H1 (cell line): ENCODE measurements at regions not wholly inside any gene's neighbourhood (a gene's known extent, or its start where the extent isn't known, plus 50 kb on each side); places are given as distances from the start of the nearest gene placed in this dataset.

Experiments used
- CTCF ChIA-PET: fragments of 300-600 bp; sonication (Branson Sonifier 250); formaldehyde crosslinking; loops from one replicate; lab custom pipeline; 2021; ENCODE audit not compliant: partially characterized antibody; lab: Charles Lee
- POLR2A ChIA-PET: fragments of 300-600 bp; sonication (Branson Sonifier 250); formaldehyde crosslinking; loops from one replicate; lab custom pipeline; 2021; ENCODE audit warnings: inconsistent platforms; ENCODE audit not compliant: partially characterized antibody; lab: Charles Lee
- DNase-seq, 2 experiments: peaks; one replicate each; pipeline versions ENCODE4 v3.0.0 to v3.0.0-alpha.2; 2010 to 2022; ENCODE audit warnings: low spot score in 2 of 2, low read depth in 1 of 2, mixed read lengths in 1 of 2
- FAIRE-seq: peaks from 2 replicates; lab custom pipeline; 2011; peaks lifted over from hg19 to GRCh38; lab: Jason Lieb, UNC
- H2AFZ ChIP-seq: 2 replicates; pipeline ENCODE4 v1.8.1; 2012; ENCODE audit warnings: low read length, inconsistent platforms
- H2AK5ac ChIP-seq: 2 replicates; pipeline ENCODE4 v1.6.1; 2013; ENCODE audit warnings: low read depth, low read length
- H2BK120ac ChIP-seq: replicated peaks from 2 replicates; pipeline ENCODE3; 2013; ENCODE audit warnings: low read depth, low read length, inconsistent platforms
- H2BK12ac ChIP-seq: 2 replicates; pipeline ENCODE4 v1.6.1; 2013; ENCODE audit warnings: low read depth, low read length
- H2BK15ac ChIP-seq: 2 replicates; pipeline ENCODE4 v1.6.1; 2013; ENCODE audit warnings: low read length
- H2BK20ac ChIP-seq: 2 replicates; pipeline ENCODE4 v1.6.1; 2013; ENCODE audit warnings: low read length
- H2BK5ac ChIP-seq: 2 replicates; pipeline ENCODE4 v1.6.1; 2013; ENCODE audit warnings: low read depth, low read length
- H3K14ac ChIP-seq: 2 replicates; pipeline ENCODE4 v1.6.1; 2013; ENCODE audit warnings: inconsistent platforms; ENCODE audit not compliant: insufficient read length
- H3K18ac ChIP-seq: 2 replicates; pipeline ENCODE4 v1.6.1; 2013; ENCODE audit warnings: low read length; ENCODE audit errors: extremely low read depth
- H3K23ac ChIP-seq: 2 replicates; pipeline ENCODE4 v1.6.1; 2013; ENCODE audit warnings: inconsistent platforms; ENCODE audit not compliant: insufficient read length
- H3K23me2 ChIP-seq: 2 replicates; pipeline ENCODE4 v1.6.1; 2013; ENCODE audit warnings: low read depth, low read length
- H3K27ac ChIP-seq: 2 replicates; pipeline ENCODE4 v1.6.1; 2011; ENCODE audit warnings: low read depth, low read length, inconsistent platforms
- H3K27me3 ChIP-seq, 4 experiments: replicated peaks in 1 of 4; 1 replicate in 1 of 4; 2 replicates in 3 of 4; pipeline versions ENCODE4 v1.6.1 to v1.8.1; 2011 to 2013; ENCODE audit warnings: low read length in 3 of 4, mild to moderate bottlenecking in 3 of 4, inconsistent platforms in 2 of 4, mixed read lengths in 2 of 4, moderate library complexity in 1 of 4; ENCODE audit not compliant: control insufficient read depth in 3 of 4, insufficient read depth in 3 of 4; ENCODE audit errors: extremely low read depth in 1 of 4
- H3K36me3 ChIP-seq, 4 experiments: 2 replicates each; pipeline versions ENCODE4 v1.6.1 to v1.8.1; 2011 to 2013; ENCODE audit warnings: mild to moderate bottlenecking in 4 of 4, low read length in 3 of 4, moderate library complexity in 2 of 4, control low read depth in 1 of 4, inconsistent platforms in 1 of 4; ENCODE audit not compliant: insufficient read depth in 4 of 4, control insufficient read depth in 2 of 4
- H3K4ac ChIP-seq: replicated peaks from 2 replicates; pipeline ENCODE3; 2013; ENCODE audit warnings: low read length, low read depth, mixed read lengths, inconsistent platforms; ENCODE audit not compliant: insufficient read length
- H3K4me1 ChIP-seq, 4 experiments: replicated peaks in 1 of 4; 1 replicate in 1 of 4; 2 replicates in 3 of 4; pipeline versions ENCODE4 v1.6.1 to v1.8.1; 2011 to 2013; ENCODE audit warnings: low read length in 3 of 4, inconsistent platforms in 2 of 4, mixed read lengths in 1 of 4; ENCODE audit not compliant: insufficient read depth in 4 of 4, control insufficient read depth in 3 of 4
- H3K4me2 ChIP-seq, 2 experiments: 2 replicates each; pipeline versions ENCODE4 v1.6.1 to v1.8.1; 2011 to 2013; ENCODE audit warnings: low read depth in 2 of 2, low read length in 2 of 2, control low read depth in 1 of 2, inconsistent platforms in 1 of 2, mild to moderate bottlenecking in 1 of 2; ENCODE audit not compliant: insufficient read depth in 1 of 2
- H3K4me3 ChIP-seq, 4 experiments: fragments of 200-600, 300-600 bp in 1 of 4; sonication (generic), shearing (Covaris generic), sonication (Bioruptor Twin) in 1 of 4; 2 replicates each; pipeline versions ENCODE4 v1.5.1 to v1.8.1; 2011 to 2016; ENCODE audit warnings: low read length in 4 of 4, low read depth in 3 of 4, control low read depth in 2 of 4, inconsistent platforms in 2 of 4, mild to moderate bottlenecking in 2 of 4, mixed read lengths in 1 of 4, moderate library complexity in 1 of 4; ENCODE audit not compliant: insufficient read depth in 2 of 4; ENCODE audit errors: extremely low read depth in 1 of 4
- H3K56ac ChIP-seq: replicated peaks from 2 replicates; pipeline ENCODE3; 2013; ENCODE audit warnings: low read depth, mild to moderate bottlenecking, mixed read lengths, low read length, inconsistent platforms; ENCODE audit not compliant: insufficient read length
- H3K79me1 ChIP-seq: 2 replicates; pipeline ENCODE4 v1.6.1; 2013; ENCODE audit warnings: low read depth, low read length, control low read depth
- H3K79me2 ChIP-seq, 2 experiments: 2 replicates each; pipeline versions ENCODE4 v1.6.1 to v1.8.1; 2012 to 2013; ENCODE audit warnings: low read length in 2 of 2, mild to moderate bottlenecking in 2 of 2, inconsistent platforms in 1 of 2; ENCODE audit not compliant: insufficient read depth in 2 of 2, control insufficient read depth in 1 of 2
- H3K9ac ChIP-seq, 4 experiments: replicated peaks in 1 of 4; 1 replicate in 1 of 4; 2 replicates in 3 of 4; pipeline versions ENCODE4 v1.6.1 to v1.8.1; 2011 to 2013; ENCODE audit warnings: low read depth in 3 of 4, low read length in 3 of 4, control low read depth in 2 of 4, mild to moderate bottlenecking in 2 of 4, moderate library complexity in 2 of 4, inconsistent platforms in 1 of 4; ENCODE audit errors: extremely low read depth in 1 of 4
- H3K9me3 ChIP-seq, 2 experiments: 2 replicates each; pipeline versions ENCODE4 v1.6.1 to v1.8.1; 2012 to 2013; ENCODE audit warnings: mild to moderate bottlenecking in 2 of 2, moderate library complexity in 2 of 2, control low read depth in 1 of 2, inconsistent platforms in 1 of 2, low read depth in 1 of 2, low read length in 1 of 2, mixed read lengths in 1 of 2; ENCODE audit not compliant: insufficient read depth in 2 of 2
- H4K20me1 ChIP-seq, 2 experiments: replicated peaks in 1 of 2; 2 replicates each; pipeline versions ENCODE3 to v1.8.1; 2011 to 2013; ENCODE audit warnings: inconsistent platforms in 2 of 2, low read length in 2 of 2, mild to moderate bottlenecking in 1 of 2; ENCODE audit not compliant: insufficient read depth in 2 of 2, control insufficient read depth in 1 of 2
- H4K5ac ChIP-seq: 2 replicates; pipeline ENCODE4 v1.6.1; 2013; ENCODE audit warnings: low read length, low read depth, mixed read lengths, inconsistent platforms; ENCODE audit not compliant: insufficient read length
- H4K8ac ChIP-seq: 2 replicates; pipeline ENCODE4 v1.8.0; 2013; ENCODE audit warnings: mild to moderate bottlenecking, moderate library complexity, low read length, inconsistent platforms; ENCODE audit not compliant: insufficient read depth; ENCODE audit errors: extremely low read depth
- H4K91ac ChIP-seq: replicated peaks from 2 replicates; pipeline ENCODE3; 2013; ENCODE audit warnings: low read length, mixed read lengths, inconsistent platforms; ENCODE audit not compliant: insufficient read length
- BACH1 ChIP-seq: IDR thresholded peaks from 2 replicates; pipeline ENCODE4 v1.6.1; 2012; ENCODE audit warnings: low read length, improper control_type of control experiment
- JUND ChIP-seq: IDR thresholded peaks from 2 replicates; pipeline ENCODE4 v1.6.1; 2011; ENCODE audit warnings: mild to moderate bottlenecking, improper control_type of control experiment, low read length
- KDM1A ChIP-seq: fragments of 200-600, 300-600 bp; sonication (generic); IDR thresholded peaks from 2 replicates; pipeline ENCODE4 v1.7.1; 2016; ENCODE audit warnings: mild to moderate bottlenecking, low read length, borderline replicate concordance
- KDM4A ChIP-seq: IDR thresholded peaks from one replicate; pipeline ENCODE4 v1.7.1; 2012; ENCODE audit warnings: low read depth, mild to moderate bottlenecking, moderate library complexity, low read length, inconsistent platforms; ENCODE audit not compliant: severe bottlenecking
- MAFK ChIP-seq: IDR thresholded peaks from 2 replicates; pipeline ENCODE4 v1.6.1; 2012; ENCODE audit warnings: low read depth, mild to moderate bottlenecking, improper control_type of control experiment, low read length
- NANOG ChIP-seq: IDR thresholded peaks from 2 replicates; pipeline ENCODE4 v1.6.1; 2011; ENCODE audit warnings: low read length, low read depth, mild to moderate bottlenecking, inconsistent platforms; ENCODE audit not compliant: insufficient read depth, poor library complexity, severe bottlenecking
- SP2 ChIP-seq: IDR thresholded peaks from 2 replicates; pipeline ENCODE4 v1.6.1; 2012; ENCODE audit warnings: mild to moderate bottlenecking, low read length, inconsistent platforms
- TCF12 ChIP-seq: IDR thresholded peaks from 2 replicates; pipeline ENCODE4 v1.6.1; 2011; ENCODE audit warnings: low read depth, mild to moderate bottlenecking, low read length
- WGBS, 2 experiments: shearing (Covaris generic) in 1 of 2; methylation state at CpG; one replicate each; pipeline versions ENCODE4 v1.1.6 to v1.1.7; 2013 to 2015; ENCODE audit warnings: low lambda C conversion rate in 2 of 2, mixed read lengths in 2 of 2, inconsistent platforms in 1 of 2, low coverage in 1 of 2, missing lambda C conversion rate in 1 of 2; ENCODE audit not compliant: insufficient replicate concordance in 2 of 2, insufficient coverage in 1 of 2, insufficient read length in 1 of 2; ENCODE audit errors: extremely low coverage in 1 of 2, missing lambda C conversion rate in 1 of 2; 5-methylcytosine and 5-hydroxymethylcytosine counted together
- TF ChIP-seq, protein P1 (sequence below): IDR thresholded peaks from 2 replicates; pipeline ENCODE4 v1.6.1; 2011; ENCODE audit warnings: low read length, improper control_type of control experiment
- TF ChIP-seq, protein P2 (sequence below): IDR thresholded peaks from 2 replicates; pipeline ENCODE4 v1.6.1; 2011; ENCODE audit warnings: low read depth, mild to moderate bottlenecking, low read length; ENCODE audit not compliant: insufficient read depth

DNA sequence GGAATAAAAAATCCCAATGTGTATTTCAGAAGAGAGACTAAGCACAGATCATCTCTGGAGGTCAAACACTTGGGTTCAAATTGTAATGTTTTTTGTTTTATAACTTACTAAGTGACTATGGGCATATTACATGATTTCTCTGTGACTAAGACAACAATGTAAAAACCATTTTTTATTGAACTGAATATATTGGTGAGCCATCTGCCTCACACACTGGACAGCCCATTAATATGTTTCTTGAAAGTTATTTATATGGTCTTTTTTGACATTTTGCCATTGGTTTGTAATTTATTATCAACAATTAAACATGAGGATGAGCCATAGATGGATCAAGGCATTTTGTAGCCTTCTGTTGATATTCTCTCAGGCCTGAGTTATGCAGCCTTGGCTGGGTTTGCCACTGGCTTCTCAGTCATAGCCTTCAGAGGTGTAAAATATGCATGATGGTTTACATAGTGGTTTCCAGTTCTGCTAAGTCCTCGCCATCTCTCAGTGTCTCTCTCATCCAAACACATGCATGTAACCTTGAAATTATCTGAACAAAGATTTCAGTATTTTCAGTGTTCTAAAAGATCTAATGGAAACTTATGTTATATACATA, 997.2 kb downstream of the DIPK2A start:
- Histone ChIP-seq H3K9ac (no peak overlapping the region), H3K18ac (no peak overlapping the region), H3K4ac (no peak overlapping the region), H4K8ac (no peak overlapping the region), H2AK5ac (no peak overlapping the region), H2BK15ac (no peak overlapping the region), H4K5ac (no peak overlapping the region), H3K23ac (no peak overlapping the region), H3K27me3 (no peaks in the 10 kb centered on the region), H2BK12ac (no peak overlapping the region), H2BK20ac (no peak overlapping the region), H3K9me3 (no peaks in the 10 kb centered on the region)
- 88% methylated on average over 1 of the region's 1 CpG; no CpG with 5 or more reads in 1 of the 2 experiments for WGBS, 2 experiments
- CTCF ChIA-PET, result no interaction called here
- no peak for TF ChIP-seq KDM1A
- no peak for TF ChIP-seq TCF12
- TF ChIP-seq MAFK, result no peak
- TF ChIP-seq, protein P1, sequence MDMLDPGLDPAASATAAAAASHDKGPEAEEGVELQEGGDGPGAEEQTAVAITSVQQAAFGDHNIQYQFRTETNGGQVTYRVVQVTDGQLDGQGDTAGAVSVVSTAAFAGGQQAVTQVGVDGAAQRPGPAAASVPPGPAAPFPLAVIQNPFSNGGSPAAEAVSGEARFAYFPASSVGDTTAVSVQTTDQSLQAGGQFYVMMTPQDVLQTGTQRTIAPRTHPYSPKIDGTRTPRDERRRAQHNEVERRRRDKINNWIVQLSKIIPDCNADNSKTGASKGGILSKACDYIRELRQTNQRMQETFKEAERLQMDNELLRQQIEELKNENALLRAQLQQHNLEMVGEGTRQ, result no peak
- TF ChIP-seq NANOG, result no peak
- TF ChIP-seq BACH1, result no peak
- no peak for TF ChIP-seq KDM4A
- TF ChIP-seq, protein P2, sequence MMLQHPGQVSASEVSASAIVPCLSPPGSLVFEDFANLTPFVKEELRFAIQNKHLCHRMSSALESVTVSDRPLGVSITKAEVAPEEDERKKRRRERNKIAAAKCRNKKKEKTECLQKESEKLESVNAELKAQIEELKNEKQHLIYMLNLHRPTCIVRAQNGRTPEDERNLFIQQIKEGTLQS, result no peak
- no peak for TF ChIP-seq JUND
- no peak for TF ChIP-seq SP2
- TF ChIP-seq, all 59 proteins: peak for 0
- Histone ChIP-seq H4K20me1 (no peaks in the 10 kb centered on the region), H3K56ac (no peak overlapping the region), H3K79me2 (no peaks in the 10 kb centered on the region), H3K23me2 (no peaks in the 10 kb centered on the region), H3K36me3 (no peaks in the 10 kb centered on the region), H3K4me2 (no peak overlapping the region), H3K27ac (no peak overlapping the region), H2BK120ac (no peak overlapping the region), H3K4me3 (no peak overlapping the region), H2BK5ac (no peak overlapping the region), H4K91ac (no peak overlapping the region), H3K14ac (no peak overlapping the region), H3K4me1 (no peaks in the 10 kb centered on the region), H3K79me1 (no peaks in the 10 kb centered on the region), H2AFZ (no peak overlapping the region)
- FAIRE-seq, result no peak
- POLR2A ChIA-PET, result no interaction called here
- no peak for DNase-seq
